GM21423 (cell line): ENCODE measurements at regions not wholly inside any gene's neighbourhood (a gene's known extent, or its start where the extent isn't known, plus 50 kb on each side); places are given as distances from the start of the nearest gene placed in this dataset.
"Not testable (repeated sequence)": the region's sequence is repeated elsewhere in the genome, so short reads cannot be mapped to it uniquely, and the experiment has no call there.

Experiments
- ATAC-seq: cut with Tn5 transposase; IDR thresholded peaks from one replicate; pipeline ENCODE4 v1.9.1; 2021; ENCODE audit warnings: mild to moderate bottlenecking, moderate library complexity; ENCODE audit not compliant: unreplicated experiment

- no peak for ATAC-seq
Measured at GRCh38 chr14:105894978-105895881, 368.8 kb downstream of the TMEM121 start.

- not testable (repeated sequence) for ATAC-seq
Measured at GRCh38 chr14:105896206-105896605, 369.8 kb downstream of the TMEM121 start.

- not testable (repeated sequence) for ATAC-seq
Measured at GRCh38 chr14:105896961-105897724, 370.8 kb downstream of the TMEM121 start.

- no peak for ATAC-seq
Measured at GRCh38 chr14:105897725-105898113, 371.3 kb downstream of the TMEM121 start.

- no peak for ATAC-seq
Measured at GRCh38 chr14:105898482-105899010, 372.2 kb downstream of the TMEM121 start.

- no peak for ATAC-seq
Measured at GRCh38 chr14:105899071-105899641, 372.8 kb downstream of the TMEM121 start.

GRCh38 chr14:105899657-105900397 is 373.4 kb downstream of the TMEM121 start:
- no peak for ATAC-seq

- no peak for ATAC-seq
Measured at GRCh38 chr14:105900398-105901160, 374.2 kb downstream of the TMEM121 start.

GRCh38 chr14:105901226-105901625 is 374.8 kb downstream of the TMEM121 start:
- no peak for ATAC-seq

- ATAC-seq = no peak
Measured at GRCh38 chr14:105902131-105902898, 375.9 kb downstream of the TMEM121 start.

- not testable (repeated sequence) for ATAC-seq
Measured at GRCh38 chr14:105902899-105903165, 376.4 kb downstream of the TMEM121 start.

- no peak for ATAC-seq
Measured at GRCh38 chr14:105903971-105904370, 377.6 kb downstream of the TMEM121 start.

GRCh38 chr14:105904379-105904778 is 378.0 kb downstream of the TMEM121 start:
- no peak for ATAC-seq

GRCh38 chr14:105905456-105905855 is 379.1 kb downstream of the TMEM121 start:
- no peak for ATAC-seq

- no peak for ATAC-seq
Measured at GRCh38 chr14:105907276-105907675, 380.9 kb downstream of the TMEM121 start.

GRCh38 chr14:105908006-105908405 is 381.6 kb downstream of the TMEM121 start:
- ATAC-seq = no peak

GRCh38 chr14:105908481-105908911 is 382.1 kb downstream of the TMEM121 start:
- ATAC-seq = no peak

- no peak for ATAC-seq
Measured at GRCh38 chr14:105909046-105909827, 382.9 kb downstream of the TMEM121 start.

- ATAC-seq = not testable (repeated sequence)
Measured at GRCh38 chr14:105909828-105910120, 383.4 kb downstream of the TMEM121 start.
